HCT116 (cell line): ENCODE measurements at regions not wholly inside any gene's neighbourhood (a gene's known extent, or its start where the extent isn't known, plus 50 kb on each side); places are given as distances from the start of the nearest gene placed in this dataset.

Experiments
- EGR1 ChIP-seq: IDR thresholded peaks from 2 replicates; pipeline ENCODE4 v1.6.1; 2012; ENCODE audit warnings: low read depth
- POLR2AphosphoS5 ChIP-seq: IDR thresholded peaks from 2 replicates; pipeline ENCODE4 v1.6.1; 2011; ENCODE audit warnings: mild to moderate bottlenecking, low read depth, low read length, moderate library complexity
- TF ChIP-seq, protein P1 (sequence below), 3 experiments: fragments of 200-600 bp in 1 of 3; sonication (generic) in 1 of 3; IDR thresholded peaks in 2 of 3; conservative IDR thresholded peaks in 1 of 3; 2 replicates each; pipeline ENCODE4 v1.5.1; 2012 to 2017; ENCODE audit warnings: low read depth in 2 of 3, low read length in 2 of 3, antibody characterized with exemption in 1 of 3, borderline replicate concordance in 1 of 3, control low read depth in 1 of 3, mild to moderate bottlenecking in 1 of 3, mixed read lengths in 1 of 3, mixed run types in 1 of 3, moderate library complexity in 1 of 3; ENCODE audit not compliant: insufficient read depth in 1 of 3
- TF ChIP-seq, protein P2 (sequence below): IDR thresholded peaks from 2 replicates; pipeline ENCODE4 v1.6.1; 2012; ENCODE audit warnings: low read depth

DNA sequence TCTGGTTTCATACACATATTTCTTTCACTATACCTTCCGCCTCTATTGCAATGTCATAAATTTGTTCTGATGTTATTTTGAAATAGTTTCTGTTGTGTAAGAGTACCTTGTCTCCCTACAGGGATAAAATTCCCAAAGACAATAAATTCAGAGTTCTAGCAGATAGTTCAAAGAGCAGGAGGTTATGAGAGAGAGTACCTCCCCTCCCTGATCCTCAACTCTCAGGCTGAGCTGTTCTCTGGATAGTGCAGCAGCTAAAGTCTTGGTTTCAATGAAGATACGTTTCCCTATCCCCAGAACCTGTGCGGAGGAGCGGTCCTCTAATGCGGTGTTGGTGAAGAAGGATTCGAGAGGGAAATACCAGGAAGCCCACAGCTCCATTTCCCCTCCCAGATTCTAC is 190.2 kb upstream of the CPHXL start:
- TF ChIP-seq, protein P1, sequence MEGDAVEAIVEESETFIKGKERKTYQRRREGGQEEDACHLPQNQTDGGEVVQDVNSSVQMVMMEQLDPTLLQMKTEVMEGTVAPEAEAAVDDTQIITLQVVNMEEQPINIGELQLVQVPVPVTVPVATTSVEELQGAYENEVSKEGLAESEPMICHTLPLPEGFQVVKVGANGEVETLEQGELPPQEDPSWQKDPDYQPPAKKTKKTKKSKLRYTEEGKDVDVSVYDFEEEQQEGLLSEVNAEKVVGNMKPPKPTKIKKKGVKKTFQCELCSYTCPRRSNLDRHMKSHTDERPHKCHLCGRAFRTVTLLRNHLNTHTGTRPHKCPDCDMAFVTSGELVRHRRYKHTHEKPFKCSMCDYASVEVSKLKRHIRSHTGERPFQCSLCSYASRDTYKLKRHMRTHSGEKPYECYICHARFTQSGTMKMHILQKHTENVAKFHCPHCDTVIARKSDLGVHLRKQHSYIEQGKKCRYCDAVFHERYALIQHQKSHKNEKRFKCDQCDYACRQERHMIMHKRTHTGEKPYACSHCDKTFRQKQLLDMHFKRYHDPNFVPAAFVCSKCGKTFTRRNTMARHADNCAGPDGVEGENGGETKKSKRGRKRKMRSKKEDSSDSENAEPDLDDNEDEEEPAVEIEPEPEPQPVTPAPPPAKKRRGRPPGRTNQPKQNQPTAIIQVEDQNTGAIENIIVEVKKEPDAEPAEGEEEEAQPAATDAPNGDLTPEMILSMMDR (IDR thresholded peaks at IDR 0.05 in 2 of 3, conservative IDR thresholded peaks at IDR 0.05 in 1 of 3; ENCODE audit: borderline replicate concordance in 1 of 3, insufficient read depth in 1 of 3, low read depth in 2 of 3, low read length in 2 of 3): no peak
- TF ChIP-seq EGR1: no peak
- TF ChIP-seq, protein P2, sequence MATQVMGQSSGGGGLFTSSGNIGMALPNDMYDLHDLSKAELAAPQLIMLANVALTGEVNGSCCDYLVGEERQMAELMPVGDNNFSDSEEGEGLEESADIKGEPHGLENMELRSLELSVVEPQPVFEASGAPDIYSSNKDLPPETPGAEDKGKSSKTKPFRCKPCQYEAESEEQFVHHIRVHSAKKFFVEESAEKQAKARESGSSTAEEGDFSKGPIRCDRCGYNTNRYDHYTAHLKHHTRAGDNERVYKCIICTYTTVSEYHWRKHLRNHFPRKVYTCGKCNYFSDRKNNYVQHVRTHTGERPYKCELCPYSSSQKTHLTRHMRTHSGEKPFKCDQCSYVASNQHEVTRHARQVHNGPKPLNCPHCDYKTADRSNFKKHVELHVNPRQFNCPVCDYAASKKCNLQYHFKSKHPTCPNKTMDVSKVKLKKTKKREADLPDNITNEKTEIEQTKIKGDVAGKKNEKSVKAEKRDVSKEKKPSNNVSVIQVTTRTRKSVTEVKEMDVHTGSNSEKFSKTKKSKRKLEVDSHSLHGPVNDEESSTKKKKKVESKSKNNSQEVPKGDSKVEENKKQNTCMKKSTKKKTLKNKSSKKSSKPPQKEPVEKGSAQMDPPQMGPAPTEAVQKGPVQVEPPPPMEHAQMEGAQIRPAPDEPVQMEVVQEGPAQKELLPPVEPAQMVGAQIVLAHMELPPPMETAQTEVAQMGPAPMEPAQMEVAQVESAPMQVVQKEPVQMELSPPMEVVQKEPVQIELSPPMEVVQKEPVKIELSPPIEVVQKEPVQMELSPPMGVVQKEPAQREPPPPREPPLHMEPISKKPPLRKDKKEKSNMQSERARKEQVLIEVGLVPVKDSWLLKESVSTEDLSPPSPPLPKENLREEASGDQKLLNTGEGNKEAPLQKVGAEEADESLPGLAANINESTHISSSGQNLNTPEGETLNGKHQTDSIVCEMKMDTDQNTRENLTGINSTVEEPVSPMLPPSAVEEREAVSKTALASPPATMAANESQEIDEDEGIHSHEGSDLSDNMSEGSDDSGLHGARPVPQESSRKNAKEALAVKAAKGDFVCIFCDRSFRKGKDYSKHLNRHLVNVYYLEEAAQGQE: no peak
- no peak for TF ChIP-seq POLR2AphosphoS5
